Rectal smooth muscle tissue (tissue), 1 donor: ENCODE measurements at regions not wholly inside any gene's neighbourhood (a gene's known extent, or its start where the extent isn't known, plus 50 kb on each side); places are given as distances from the start of the nearest gene placed in this dataset.
A peak's percentile ranks its signal among the peaks of the same experiment; 100 is the strongest.
"Not testable (repeated sequence)": the region's sequence is repeated elsewhere in the genome, so short reads cannot be mapped to it uniquely, and the experiment has no call there.

Experiments used
- H3K27ac ChIP-seq: one replicate; pipeline ENCODE4 v1.7.0; 2013; ENCODE audit warnings: low read depth, low read length, inconsistent platforms
- H3K27me3 ChIP-seq: one replicate; pipeline ENCODE4 v1.7.0; 2013; ENCODE audit warnings: low read length; ENCODE audit not compliant: control insufficient read depth, insufficient read depth
- H3K36me3 ChIP-seq: one replicate; pipeline ENCODE4 v1.7.0; 2013; ENCODE audit warnings: low read length; ENCODE audit not compliant: control insufficient read depth, insufficient read depth
- H3K4me1 ChIP-seq: one replicate; pipeline ENCODE4 v1.7.0; 2013; ENCODE audit warnings: low read length; ENCODE audit not compliant: control insufficient read depth, insufficient read depth
- H3K4me3 ChIP-seq: one replicate; pipeline ENCODE4 v1.7.0; 2013; ENCODE audit warnings: low read length
- H3K9ac ChIP-seq: one replicate; pipeline ENCODE4 v1.7.0; 2013; ENCODE audit warnings: low read length

GRCh38 chr11:112343368-112344039, 82.8 kb upstream of the PLET1 start:
- no peaks in the 10 kb centered on the region for H3K4me1 ChIP-seq
- H3K27ac ChIP-seq = no peak overlapping the region
- H3K27me3 ChIP-seq = no peaks in the 10 kb centered on the region
- H3K36me3 ChIP-seq = no peaks in the 10 kb centered on the region
- no peak overlapping the region for H3K4me3 ChIP-seq
- no peak overlapping the region for H3K9ac ChIP-seq

- Histone ChIP-seq H3K36me3 (no peaks in the 10 kb centered on the region), H3K4me1 (no peaks in the 10 kb centered on the region), H3K27ac (no peak overlapping the region), H3K27me3 (no peaks in the 10 kb centered on the region), H3K9ac (no peak overlapping the region), H3K4me3 (no peak overlapping the region)
Measured at GRCh38 chr11:112344040-112344413, 83.4 kb upstream of the PLET1 start.

DNA sequence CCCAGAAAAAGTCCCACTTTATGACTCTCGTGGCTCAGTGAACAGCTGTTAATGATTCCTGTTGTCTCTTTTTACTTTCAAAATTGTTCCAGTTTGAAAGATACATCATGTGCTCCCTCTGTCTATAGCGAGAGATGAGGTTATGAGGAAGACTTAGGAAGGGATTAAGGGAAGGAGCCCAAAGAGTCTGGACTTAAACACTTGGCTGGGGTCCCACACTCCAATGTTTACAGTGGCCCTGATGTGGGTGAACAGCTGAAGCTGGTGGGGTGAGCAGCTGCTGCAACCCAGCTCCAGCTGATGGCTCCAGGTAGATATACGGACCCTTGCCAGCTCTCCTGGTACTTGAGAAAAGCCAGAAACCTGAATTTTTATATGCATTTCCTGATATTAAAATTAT, 84.5 kb upstream of the PLET1 start:
- no peaks in the 10 kb centered on the region for H3K4me1 ChIP-seq
- no peaks in the 10 kb centered on the region for H3K27me3 ChIP-seq
- H3K4me3 ChIP-seq = no peak overlapping the region
- H3K27ac ChIP-seq = no peak overlapping the region
- no peaks in the 10 kb centered on the region for H3K36me3 ChIP-seq
- no peak overlapping the region for H3K9ac ChIP-seq

DNA sequence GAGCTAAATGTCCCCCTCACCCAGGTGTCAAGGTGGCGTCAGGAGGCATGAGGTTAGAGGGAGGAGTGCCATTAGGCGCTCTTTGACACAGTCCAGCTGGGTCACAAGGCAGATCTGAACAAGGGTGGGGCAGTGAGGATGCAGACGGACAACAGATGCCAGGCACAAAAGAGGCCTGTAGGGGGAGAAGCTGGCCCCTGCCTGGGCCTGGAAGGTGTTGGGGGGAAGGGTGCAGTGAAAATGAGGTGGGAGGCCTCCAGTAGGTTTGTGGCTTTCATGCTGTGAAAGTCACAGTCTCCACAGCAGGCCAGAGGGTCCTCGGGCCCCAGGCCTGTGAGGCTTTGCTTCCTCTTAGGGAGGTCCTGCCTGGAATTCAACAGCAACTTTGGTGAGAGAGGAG, 85.0 kb upstream of the PLET1 start:
- Histone ChIP-seq H3K9ac (no peak overlapping the region), H3K27me3 (no peaks in the 10 kb centered on the region), H3K4me3 (no peak overlapping the region), H3K4me1 (no peaks in the 10 kb centered on the region), H3K27ac (no peak overlapping the region), H3K36me3 (no peaks in the 10 kb centered on the region)

DNA sequence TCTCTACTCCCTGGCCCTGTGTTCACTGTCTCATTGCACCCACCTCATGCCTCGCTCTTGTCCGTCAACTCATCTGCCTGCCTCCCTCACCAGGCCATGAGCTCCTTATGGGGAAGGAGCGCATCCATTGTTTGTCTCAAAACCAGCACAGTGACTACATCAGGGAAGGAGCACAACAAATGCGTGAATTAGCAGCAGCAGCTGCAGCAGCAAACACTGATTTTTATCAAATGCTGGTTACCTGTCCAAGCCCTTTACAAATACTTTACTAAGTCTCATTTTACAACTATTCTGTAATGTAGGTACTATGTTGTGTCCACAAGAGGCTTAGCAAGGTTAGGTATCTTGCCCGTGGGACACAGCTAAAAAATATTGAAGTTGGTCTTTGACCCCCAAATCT, 85.9 kb upstream of the PLET1 start:
- H3K4me1 ChIP-seq = no peaks in the 10 kb centered on the region
- H3K9ac ChIP-seq = no peak overlapping the region
- no peak overlapping the region for H3K27ac ChIP-seq
- no peaks in the 10 kb centered on the region for H3K36me3 ChIP-seq
- no peaks in the 10 kb centered on the region for H3K27me3 ChIP-seq
- no peak overlapping the region for H3K4me3 ChIP-seq

DNA sequence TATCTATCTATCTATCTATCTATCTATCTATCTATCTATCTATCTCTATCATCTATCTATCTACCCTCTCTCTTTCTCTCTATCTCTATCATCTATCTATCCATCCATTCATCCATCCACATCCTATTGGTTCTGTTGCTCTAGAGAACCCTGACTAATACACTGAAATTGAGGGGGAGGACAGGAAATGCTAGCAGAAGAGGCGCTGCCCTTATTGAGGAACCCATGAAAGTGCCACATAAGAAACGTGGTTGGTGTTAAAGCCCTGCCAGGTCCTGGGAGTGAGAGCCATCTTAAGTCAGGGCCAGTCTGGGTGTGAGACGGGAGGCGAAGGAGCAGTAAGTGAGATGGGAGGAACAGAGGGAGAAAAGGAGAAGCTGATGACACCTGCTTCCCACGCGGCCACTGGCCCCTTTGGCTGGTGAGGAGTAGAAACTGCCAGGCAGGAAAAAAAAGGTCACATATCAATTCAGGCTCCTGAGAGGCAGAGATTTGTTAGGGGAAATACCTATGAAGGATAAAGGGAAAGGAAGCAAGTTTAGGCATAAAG, 87.9 kb upstream of the PLET1 start:
- H3K27me3 ChIP-seq = no peaks in the 10 kb centered on the region
- no peak overlapping the region for H3K9ac ChIP-seq
- no peaks in the 10 kb centered on the region for H3K36me3 ChIP-seq
- no peak overlapping the region for H3K4me3 ChIP-seq
- H3K27ac ChIP-seq = no peak overlapping the region
- no peaks in the 10 kb centered on the region for H3K4me1 ChIP-seq

- not testable (repeated sequence) for H3K36me3 ChIP-seq, H3K4me3 ChIP-seq, H3K9ac ChIP-seq, H3K27me3 ChIP-seq, H3K27ac ChIP-seq, H3K4me1 ChIP-seq
Measured at GRCh38 chr11:112351423-112351822, 90.8 kb upstream of the PLET1 start.

GRCh38 chr11:112352907-112353306, 92.2 kb upstream of the PLET1 start:
- no peak overlapping the region for H3K9ac ChIP-seq
- no peaks in the 10 kb centered on the region for H3K4me1 ChIP-seq
- H3K27ac ChIP-seq = no peak overlapping the region
- H3K27me3 ChIP-seq = no peaks in the 10 kb centered on the region
- H3K4me3 ChIP-seq = no peak overlapping the region
- no peaks in the 10 kb centered on the region for H3K36me3 ChIP-seq

DNA sequence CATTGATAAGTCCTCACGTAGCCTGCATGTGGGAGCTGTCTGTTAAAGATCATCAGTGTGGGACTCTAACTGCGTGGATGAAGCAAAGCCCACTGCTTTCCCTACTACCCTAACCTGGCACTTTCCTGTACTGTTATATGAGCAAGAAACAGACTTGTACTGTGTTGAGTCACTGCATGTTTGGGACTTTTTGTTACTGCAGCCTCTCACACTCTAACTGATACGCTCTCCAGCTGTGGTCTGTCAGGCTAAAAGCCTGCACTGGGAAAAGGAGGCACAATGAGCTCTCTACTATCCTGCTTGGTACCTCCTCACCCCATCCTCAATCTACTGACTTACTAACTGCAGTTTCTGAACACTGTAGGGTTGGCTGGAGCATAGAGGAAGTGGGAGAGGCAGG, 93.7 kb upstream of the PLET1 start:
- no peaks in the 10 kb centered on the region for H3K36me3 ChIP-seq
- H3K9ac ChIP-seq = no peak overlapping the region
- H3K4me3 ChIP-seq = no peak overlapping the region
- H3K27ac ChIP-seq = no peak overlapping the region
- no peaks in the 10 kb centered on the region for H3K4me1 ChIP-seq
- H3K27me3 ChIP-seq = no peaks in the 10 kb centered on the region

- Histone ChIP-seq H3K4me3 (no peak overlapping the region), H3K36me3 (no peaks in the 10 kb centered on the region), H3K27ac (no peak overlapping the region), H3K4me1 (no peaks in the 10 kb centered on the region), H3K27me3 (no peaks in the 10 kb centered on the region), H3K9ac (no peak overlapping the region)
Measured at GRCh38 chr11:112355726-112356125, 95.1 kb upstream of the PLET1 start.

GRCh38 chr11:112357488-112357887, 96.8 kb upstream of the PLET1 start:
- Histone ChIP-seq H3K4me1 (no peaks in the 10 kb centered on the region), H3K9ac (no peak overlapping the region)

DNA sequence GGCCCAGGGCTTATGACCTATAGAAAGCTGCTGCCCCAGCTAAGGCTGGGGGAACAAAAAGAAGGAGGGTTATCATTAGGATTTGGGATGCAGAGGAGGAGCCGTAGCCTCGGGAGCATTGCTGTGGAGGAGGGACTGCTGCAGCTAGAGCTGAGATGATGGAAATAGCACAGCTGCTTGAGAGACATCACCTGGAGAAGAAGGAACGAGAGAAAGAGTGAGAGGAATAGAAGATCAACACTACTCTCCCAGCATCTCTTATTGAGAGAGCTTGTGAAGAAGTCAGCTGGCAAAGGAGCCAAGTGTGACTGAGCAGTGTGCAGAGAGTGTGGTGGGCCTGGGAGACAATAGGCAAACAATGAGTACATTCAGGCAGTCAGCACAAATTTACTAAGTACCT, 100.7 kb upstream of the PLET1 start:
- Histone ChIP-seq H3K9ac (no peak overlapping the region), H3K4me3 (no peak overlapping the region), H3K27me3 (no peaks in the 10 kb centered on the region), H3K36me3 (no peaks in the 10 kb centered on the region), H3K4me1 (peaks cover 20% of the 10 kb centered on the region), H3K27ac (no peak overlapping the region)

More at GRCh38 chr11:112357488-112357887, 96.8 kb upstream of the PLET1 start:
- Histone ChIP-seq H3K27me3 (no peaks in the 10 kb centered on the region), H3K27ac (no peak overlapping the region), H3K4me3 (no peak overlapping the region), H3K36me3 (no peaks in the 10 kb centered on the region)

DNA sequence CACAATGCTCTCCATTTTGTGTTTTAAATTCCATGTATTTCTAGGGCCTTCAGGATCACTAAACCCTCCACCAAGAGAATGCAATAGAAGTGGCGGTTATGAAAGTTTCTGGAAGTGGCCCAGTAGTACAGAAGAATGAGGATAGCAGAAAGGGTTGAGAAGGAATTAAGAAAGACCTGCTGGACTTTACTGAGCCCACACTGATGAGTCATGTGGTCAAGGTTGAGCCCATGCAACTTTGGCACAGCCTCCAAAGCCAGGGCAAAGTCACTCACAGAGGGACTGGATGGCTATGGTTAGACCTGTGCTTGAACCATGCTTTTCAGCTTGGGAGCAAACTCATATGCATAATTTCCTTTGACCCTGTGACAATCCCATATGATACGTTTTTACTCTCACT, 102.9 kb upstream of the PLET1 start:
- H3K4me3 ChIP-seq = no peak overlapping the region
- peaks cover 20% of the 10 kb centered on the region for H3K4me1 ChIP-seq
- no peaks in the 10 kb centered on the region for H3K36me3 ChIP-seq
- H3K27ac ChIP-seq = peak overlapping the region; percentile 58
- no peaks in the 10 kb centered on the region for H3K27me3 ChIP-seq
- H3K9ac ChIP-seq = no peak overlapping the region
